ENCODE measurements at regions not wholly inside any gene's neighbourhood (a gene's known extent, or its start where the extent isn't known, plus 50 kb on each side); places are given as distances from the start of the nearest gene placed in this dataset.

DNA sequence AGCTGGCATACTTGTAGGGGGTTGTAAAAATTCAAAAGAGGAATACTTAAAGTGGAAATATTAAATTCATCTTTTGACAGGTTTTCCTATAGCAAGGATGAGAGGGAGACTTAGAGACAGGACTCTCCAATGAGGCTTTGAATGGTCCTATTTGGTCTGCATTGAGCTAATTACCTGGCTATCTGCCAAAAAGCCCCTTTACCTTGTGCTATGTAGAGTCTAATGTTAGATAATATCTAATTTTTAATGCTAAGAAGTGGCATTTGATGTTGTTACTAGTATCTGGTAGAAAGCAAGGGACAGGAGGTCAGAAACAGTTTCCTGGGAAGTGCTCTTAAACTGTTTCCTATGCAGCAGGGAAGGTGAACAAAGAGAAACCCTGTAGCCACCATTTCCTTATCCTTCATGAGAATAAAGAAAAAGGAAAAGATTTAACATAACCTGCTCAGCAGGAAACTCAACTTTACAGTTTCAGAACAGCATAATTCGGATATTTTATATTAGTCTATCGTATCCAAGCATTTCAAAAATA is 550.0 kb downstream of the SOX5 start:
- no peak for DNase-seq

- no peak for DNase-seq
Measured at GRCh38 chr12:23415180-23415579, 534.3 kb downstream of the SOX5 start.

- DNase-seq, result no peak
Measured at GRCh38 chr12:23421556-23421955, 527.9 kb downstream of the SOX5 start.

DNA sequence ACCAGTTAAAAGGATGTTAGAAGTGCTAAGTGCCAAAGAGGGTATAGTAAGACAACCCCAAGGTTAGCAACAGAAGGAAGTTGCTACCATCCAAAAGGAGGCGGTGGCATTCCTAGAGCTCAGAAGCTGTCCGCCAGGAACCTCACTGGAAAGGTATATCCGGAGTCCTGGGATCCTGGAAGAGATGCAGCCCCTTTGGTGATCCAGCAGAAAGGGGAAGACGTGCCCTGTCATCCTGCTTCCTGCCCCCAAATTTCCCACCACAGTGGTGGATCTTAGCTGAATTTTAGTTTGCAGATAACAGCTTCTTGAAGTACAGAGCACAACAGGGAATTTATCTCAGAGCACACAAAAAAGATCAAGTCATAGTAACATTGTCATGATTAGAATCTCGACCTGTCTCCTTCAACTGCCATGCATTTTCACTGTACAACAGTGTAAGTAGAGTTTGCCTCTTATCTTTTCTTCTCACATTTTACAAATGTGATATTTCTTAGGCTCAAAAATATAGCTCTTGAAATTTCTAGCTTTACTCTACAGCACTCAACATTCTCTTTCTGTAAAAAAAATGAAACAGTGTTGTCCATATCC is 526.3 kb downstream of the SOX5 start:
- no peak for DNase-seq

DNA sequence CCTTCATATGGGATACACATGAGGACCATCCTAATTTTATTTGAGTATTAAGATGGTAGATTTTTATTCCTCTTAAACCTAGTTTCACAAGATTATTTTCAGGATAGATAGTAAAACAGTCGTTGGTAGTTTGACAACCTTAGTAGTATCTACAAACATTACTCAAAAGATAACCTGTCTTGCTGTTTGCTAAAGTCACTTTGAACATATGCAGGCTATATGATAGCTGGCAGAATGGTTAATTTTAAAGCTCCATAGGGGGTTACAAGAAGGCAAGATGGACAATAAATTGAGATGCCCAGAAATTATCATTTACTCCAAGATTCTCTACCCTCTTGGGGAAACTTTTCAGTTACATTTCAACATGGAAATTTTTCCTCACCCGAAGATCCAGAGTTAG is 525.7 kb downstream of the SOX5 start:
- DNase-seq, result no peak

GRCh38 chr12:23424685-23425084 is 524.8 kb downstream of the SOX5 start:
- no peak for DNase-seq

DNA sequence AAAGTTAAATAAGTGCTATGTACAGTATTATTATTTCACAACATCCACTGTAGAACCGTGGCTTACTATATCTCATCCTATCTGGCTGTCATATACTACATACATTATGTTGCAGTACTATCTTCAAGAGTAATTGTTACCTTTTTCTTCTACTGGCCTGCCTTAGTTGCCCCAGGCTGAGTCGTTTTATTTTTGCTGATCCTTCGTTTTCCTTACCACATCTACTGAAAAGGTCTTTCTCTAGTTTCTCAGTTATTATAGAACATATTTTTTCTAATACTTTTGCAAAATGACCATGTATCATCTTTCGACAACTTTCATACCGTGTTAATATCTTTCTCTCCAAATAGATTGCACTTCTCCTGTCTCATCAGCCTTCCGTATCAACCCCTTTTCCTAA is 523.1 kb downstream of the SOX5 start:
- no peak for DNase-seq

- no peak for DNase-seq
Measured at GRCh38 chr12:23428758-23429157, 520.7 kb downstream of the SOX5 start.

DNA sequence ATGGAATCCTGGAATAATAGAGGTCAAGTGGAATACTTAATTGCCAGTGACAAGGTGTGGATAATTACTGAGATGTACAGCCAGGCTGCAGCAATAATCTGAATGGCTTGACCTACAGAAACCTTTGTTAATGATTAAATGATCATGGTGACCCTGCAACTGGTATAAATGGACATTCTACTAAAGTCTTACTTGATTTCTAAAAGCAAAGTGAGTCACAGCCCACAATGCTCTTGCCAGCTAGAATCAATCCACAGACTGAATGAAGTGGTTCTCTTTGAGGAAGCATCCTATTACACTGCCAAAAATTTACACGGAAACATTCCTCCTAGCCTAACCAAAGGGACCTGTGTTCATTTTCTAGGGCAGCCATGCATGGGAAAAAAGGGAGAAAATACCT is 518.5 kb downstream of the SOX5 start:
- DNase-seq, result no peak

GRCh38 chr12:23433121-23433520 is 516.3 kb downstream of the SOX5 start:
- no peak for DNase-seq

DNA sequence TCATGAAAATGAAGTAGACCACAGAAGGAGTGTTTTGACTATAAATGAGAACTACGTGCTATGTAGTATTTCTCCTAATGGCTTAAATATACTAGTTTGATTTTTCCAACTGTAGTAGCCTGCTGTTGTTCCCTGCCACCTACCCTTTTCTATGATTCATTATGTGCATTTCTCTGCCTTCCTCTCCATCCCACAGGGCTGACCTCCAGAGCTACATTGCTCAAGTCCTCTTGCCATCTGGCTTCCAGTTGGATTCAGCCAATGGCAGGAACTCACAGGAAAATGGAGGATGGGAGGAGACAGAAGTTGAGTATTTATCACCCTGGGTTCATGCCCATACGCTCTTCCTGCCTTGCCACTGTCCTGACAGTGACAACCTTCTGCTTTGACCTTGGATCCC is 515.3 kb downstream of the SOX5 start:
- DNase-seq, result no peak

DNA sequence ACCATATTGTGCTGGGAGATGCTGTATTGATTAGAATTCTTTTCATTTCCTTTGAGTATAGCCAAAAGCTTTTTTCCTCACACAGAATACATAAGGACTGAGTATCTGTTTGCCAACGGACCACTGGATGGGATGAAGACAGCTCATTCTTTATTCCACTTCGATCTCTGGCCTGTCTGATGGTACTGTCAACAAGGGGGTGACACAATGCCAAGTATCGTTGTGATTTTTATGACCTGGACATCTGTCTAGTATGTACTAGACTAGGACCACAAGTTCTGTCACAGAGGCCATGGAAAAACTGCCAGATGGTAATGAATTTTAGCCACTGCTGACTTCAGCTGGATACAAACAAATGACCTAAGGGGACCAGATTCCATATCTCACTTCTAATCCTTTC is 502.7 kb downstream of the SOX5 start:
- DNase-seq, result no peak

- no peak for DNase-seq
Measured at GRCh38 chr12:23450810-23451209, 498.7 kb downstream of the SOX5 start.

GRCh38 chr12:23455283-23455682 is 494.2 kb downstream of the SOX5 start:
- no peak for DNase-seq

- no peak for DNase-seq
Measured at GRCh38 chr12:23458640-23459039, 490.8 kb downstream of the SOX5 start.

- no peak for DNase-seq
Measured at GRCh38 chr12:23462546-23462945, 486.9 kb downstream of the SOX5 start.

DNA sequence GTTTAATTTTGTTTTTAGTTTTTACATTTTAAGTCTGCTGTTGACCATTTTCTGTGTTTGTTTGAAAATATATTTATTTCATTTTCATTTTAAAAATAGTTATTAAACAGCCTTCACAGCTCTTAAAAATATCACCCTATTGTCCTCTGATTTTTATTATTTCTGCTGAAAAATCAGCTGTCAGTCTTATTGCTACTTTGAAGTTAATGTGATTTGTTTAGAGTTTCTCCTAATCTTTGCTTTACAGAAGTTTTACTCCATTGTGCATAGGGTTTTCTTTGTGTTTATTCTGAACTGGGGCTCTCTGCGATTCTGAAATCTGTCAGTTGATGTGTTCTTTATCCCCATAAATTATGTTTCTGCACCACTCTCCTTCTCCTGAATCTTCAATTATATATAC is 486.3 kb downstream of the SOX5 start:
- DNase-seq, result no peak

DNA sequence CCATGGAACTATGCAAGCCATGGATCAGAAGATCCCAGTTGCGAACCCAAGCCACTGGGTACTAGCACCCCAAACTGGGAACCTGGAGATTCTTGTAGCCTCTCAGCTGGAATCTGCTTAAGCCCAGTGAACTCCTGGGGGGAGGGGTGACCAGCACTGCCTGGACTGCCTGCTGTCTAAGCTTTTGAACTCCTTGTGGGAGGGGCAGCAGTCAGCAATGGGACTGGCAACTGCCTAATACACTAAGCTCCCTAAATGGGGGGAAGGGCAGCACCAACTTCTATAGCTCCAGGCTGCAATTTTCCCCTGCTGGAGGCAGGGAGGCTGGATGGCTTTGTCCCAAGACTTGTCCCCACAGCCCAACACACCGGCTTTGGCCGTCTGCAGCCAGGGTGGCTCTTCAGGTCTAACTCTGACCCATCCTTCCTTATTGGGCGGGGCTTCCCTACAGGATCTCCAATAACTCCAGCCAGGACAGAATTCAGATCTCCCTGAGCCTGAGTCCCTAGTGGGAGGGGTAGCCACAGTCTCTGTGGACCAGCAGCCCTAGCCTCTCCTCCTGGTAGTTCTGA is 485.1 kb downstream of the SOX5 start:
- DNase-seq, result no peak

GRCh38 chr12:23472329-23472971 is 477.0 kb downstream of the SOX5 start:
- DNase-seq, result no peak

GRCh38 chr12:23473071-23473470 is 476.4 kb downstream of the SOX5 start:
- no peak for DNase-seq

DNA sequence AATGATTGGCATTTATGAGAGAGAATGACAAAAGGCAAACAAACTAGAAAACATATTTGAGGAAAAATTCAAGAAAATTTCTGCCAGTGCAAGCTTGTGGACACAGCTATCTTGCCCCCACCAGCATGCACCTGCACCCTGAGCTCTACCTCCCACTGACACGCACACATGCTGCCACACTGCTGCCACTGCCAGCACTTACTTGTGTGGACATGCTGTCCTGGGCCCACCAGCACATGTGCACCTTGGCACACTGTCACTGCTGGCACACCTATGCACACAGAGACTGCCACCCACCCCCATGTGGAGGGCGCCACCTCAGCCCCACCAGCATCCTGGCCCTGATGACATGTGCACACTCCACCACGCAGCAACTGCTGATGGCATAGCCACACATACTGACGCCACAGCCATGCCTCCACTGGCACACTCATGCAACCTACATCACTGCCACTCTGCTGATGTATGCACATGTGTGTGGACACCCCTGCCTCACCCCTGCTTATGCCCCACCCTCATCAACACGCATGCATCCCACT is 475.0 kb downstream of the SOX5 start:
- DNase-seq, result no peak

All from fibroblast of skin of right biceps (primary cell).